ENCODE measurements at regions not wholly inside any gene's neighbourhood (a gene's known extent, or its start where the extent isn't known, plus 50 kb on each side); places are given as distances from the start of the nearest gene placed in this dataset.

- no peak for TF ChIP-seq CTCF (IDR thresholded peaks at IDR 0.05; ENCODE audit: unreplicated experiment)
- Mint-ChIP-seq H3K9me3 (ENCODE audit: unreplicated experiment) (no peaks in the 10 kb centered on the region), H3K4me1 (ENCODE audit: unreplicated experiment) (no peaks in the 10 kb centered on the region), H3K4me3 (ENCODE audit: unreplicated experiment) (no peak overlapping the region), H3K27ac (ENCODE audit: unreplicated experiment) (no peak overlapping the region), H3K27me3 (ENCODE audit: unreplicated experiment) (no peaks in the 10 kb centered on the region), H3K36me3 (ENCODE audit: low read depth, unreplicated experiment) (no peaks in the 10 kb centered on the region)
- DNase-seq (ENCODE audit: low spot score) = no peak
These were observed 208.9 kb upstream of the PRR16 start for GRCh38 chr5:120255214-120255613.

- H3K36me3 Mint-ChIP-seq (ENCODE audit: low read depth, unreplicated experiment) = no peaks in the 10 kb centered on the region
- DNase-seq (ENCODE audit: low spot score) = no peak
- H3K4me3 Mint-ChIP-seq (ENCODE audit: unreplicated experiment) = no peak overlapping the region
- no peaks in the 10 kb centered on the region for H3K9me3 Mint-ChIP-seq (ENCODE audit: unreplicated experiment)
- no peak overlapping the region for H3K27ac Mint-ChIP-seq (ENCODE audit: unreplicated experiment)
- TF ChIP-seq CTCF (IDR thresholded peaks at IDR 0.05; ENCODE audit: unreplicated experiment) = no peak
- H3K4me1 Mint-ChIP-seq (ENCODE audit: unreplicated experiment) = no peaks in the 10 kb centered on the region
- H3K27me3 Mint-ChIP-seq (ENCODE audit: unreplicated experiment) = no peaks in the 10 kb centered on the region
These were observed 207.7 kb upstream of the PRR16 start for GRCh38 chr5:120256376-120256775.

- no peaks in the 10 kb centered on the region for H3K36me3 Mint-ChIP-seq (ENCODE audit: low read depth, unreplicated experiment)
- DNase-seq (ENCODE audit: low spot score) = no peak
These were observed 206.6 kb upstream of the PRR16 start for GRCh38 chr5:120257358-120257971.

GRCh38 chr5:120258123-120258522 lies 206.0 kb upstream of the PRR16 start:
- no peak for TF ChIP-seq CTCF (IDR thresholded peaks at IDR 0.05; ENCODE audit: unreplicated experiment)
- DNase-seq (ENCODE audit: low spot score) = no peak
- Mint-ChIP-seq H3K27ac (ENCODE audit: unreplicated experiment) (no peak overlapping the region), H3K4me3 (ENCODE audit: unreplicated experiment) (no peak overlapping the region), H3K9me3 (ENCODE audit: unreplicated experiment) (no peaks in the 10 kb centered on the region), H3K36me3 (ENCODE audit: low read depth, unreplicated experiment) (no peaks in the 10 kb centered on the region), H3K4me1 (ENCODE audit: unreplicated experiment) (no peaks in the 10 kb centered on the region), H3K27me3 (ENCODE audit: unreplicated experiment) (no peaks in the 10 kb centered on the region)

More at GRCh38 chr5:120257358-120257971, 206.6 kb upstream of the PRR16 start:
- no peak overlapping the region for H3K4me3 Mint-ChIP-seq (ENCODE audit: unreplicated experiment)
- H3K27me3 Mint-ChIP-seq (ENCODE audit: unreplicated experiment) = no peaks in the 10 kb centered on the region
- H3K4me1 Mint-ChIP-seq (ENCODE audit: unreplicated experiment) = no peaks in the 10 kb centered on the region
- TF ChIP-seq CTCF (IDR thresholded peaks at IDR 0.05; ENCODE audit: unreplicated experiment) = no peak
- no peaks in the 10 kb centered on the region for H3K9me3 Mint-ChIP-seq (ENCODE audit: unreplicated experiment)
- H3K27ac Mint-ChIP-seq (ENCODE audit: unreplicated experiment) = no peak overlapping the region

- no peak for TF ChIP-seq CTCF (IDR thresholded peaks at IDR 0.05; ENCODE audit: unreplicated experiment)
- no peak overlapping the region for H3K27ac Mint-ChIP-seq (ENCODE audit: unreplicated experiment)
- no peaks in the 10 kb centered on the region for H3K4me1 Mint-ChIP-seq (ENCODE audit: unreplicated experiment)
- H3K4me3 Mint-ChIP-seq (ENCODE audit: unreplicated experiment) = no peak overlapping the region
- no peaks in the 10 kb centered on the region for H3K9me3 Mint-ChIP-seq (ENCODE audit: unreplicated experiment)
- DNase-seq (ENCODE audit: low spot score) = no peak
- no peaks in the 10 kb centered on the region for H3K36me3 Mint-ChIP-seq (ENCODE audit: low read depth, unreplicated experiment)
- no peaks in the 10 kb centered on the region for H3K27me3 Mint-ChIP-seq (ENCODE audit: unreplicated experiment)
These were observed 203.4 kb upstream of the PRR16 start for GRCh38 chr5:120260651-120261050.
